OCI-M2 (cell line): ENCODE measurements at regions not wholly inside any gene's neighbourhood (a gene's known extent, or its start where the extent isn't known, plus 50 kb on each side); places are given as distances from the start of the nearest gene placed in this dataset.

Source experiments
- DNase-seq: peaks from one replicate; lab custom pipeline; 2025; ENCODE audit not compliant: unreplicated experiment; lab: John Stamatoyannopoulos, UW

- no peak for DNase-seq
Observed at GRCh38 chr15:46766021-46766420, 951.3 kb upstream of the SEMA6D start.

GRCh38 chr15:46768287-46768686 is 949.0 kb upstream of the SEMA6D start:
- no peak for DNase-seq

GRCh38 chr15:46773016-46773415 is 944.3 kb upstream of the SEMA6D start:
- DNase-seq, result no peak

- DNase-seq, result no peak
Observed at GRCh38 chr15:46778876-46779275, 938.4 kb upstream of the SEMA6D start.

- no peak for DNase-seq
Observed at GRCh38 chr15:46786590-46787285, 930.6 kb upstream of the SEMA6D start.

- no peak for DNase-seq
Observed at GRCh38 chr15:46795685-46796084, 921.6 kb upstream of the SEMA6D start.

- DNase-seq, result no peak
Observed at GRCh38 chr15:46808834-46809233, 908.5 kb upstream of the SEMA6D start.

- no peak for DNase-seq
Observed at GRCh38 chr15:46815240-46815639, 902.1 kb upstream of the SEMA6D start.

- DNase-seq, result no peak
Observed at GRCh38 chr15:46815765-46816164, 901.5 kb upstream of the SEMA6D start.

- no peak for DNase-seq
Observed at GRCh38 chr15:46848704-46849103, 868.6 kb upstream of the SEMA6D start.

GRCh38 chr15:46853600-46853999 is 863.7 kb upstream of the SEMA6D start:
- no peak for DNase-seq

GRCh38 chr15:46854564-46854963 is 862.7 kb upstream of the SEMA6D start:
- DNase-seq, result no peak

- no peak for DNase-seq
Observed at GRCh38 chr15:46855388-46855787, 861.9 kb upstream of the SEMA6D start.

GRCh38 chr15:46856839-46857502 is 860.3 kb upstream of the SEMA6D start:
- no peak for DNase-seq

- no peak for DNase-seq
Observed at GRCh38 chr15:46858150-46858549, 859.2 kb upstream of the SEMA6D start.

GRCh38 chr15:46861796-46862195 is 855.5 kb upstream of the SEMA6D start:
- no peak for DNase-seq

- no peak for DNase-seq
Observed at GRCh38 chr15:46865155-46865554, 852.1 kb upstream of the SEMA6D start.

GRCh38 chr15:46872286-46872980 is 844.9 kb upstream of the SEMA6D start:
- no peak for DNase-seq

GRCh38 chr15:46872981-46873330 is 844.3 kb upstream of the SEMA6D start:
- DNase-seq, result no peak

GRCh38 chr15:46879032-46879770 is 838.1 kb upstream of the SEMA6D start:
- no peak for DNase-seq

GRCh38 chr15:46880791-46881190 is 836.5 kb upstream of the SEMA6D start:
- no peak for DNase-seq
